ENCODE measurements at regions not wholly inside any gene's neighbourhood (a gene's known extent, or its start where the extent isn't known, plus 50 kb on each side); places are given as distances from the start of the nearest gene placed in this dataset.

DNA sequence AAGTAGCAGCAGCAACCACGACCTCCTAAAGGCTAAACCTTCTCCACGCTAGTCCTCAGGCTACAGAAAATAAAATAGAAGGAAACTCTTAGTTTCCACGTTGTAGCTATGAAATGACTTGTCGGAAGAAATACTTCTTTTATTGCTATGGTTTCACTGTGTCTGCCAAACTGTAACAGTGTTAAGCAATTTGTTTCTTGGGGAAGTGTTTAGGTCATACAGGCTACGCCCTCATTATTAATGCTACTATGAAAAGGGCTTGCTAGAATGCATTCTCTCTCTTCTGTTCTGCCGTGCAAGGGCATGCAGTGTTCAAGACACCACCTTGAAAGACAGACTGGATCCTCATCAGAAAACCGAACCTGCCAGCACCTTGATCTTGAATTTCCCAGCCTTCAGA is 462.7 kb downstream of the PLOD2 start:
- no peak for TF ChIP-seq YY1 (IDR thresholded peaks at IDR 0.05; ENCODE audit: insufficient read depth, insufficient read length)
- no peak for TF ChIP-seq ZNF274 (IDR thresholded peaks at IDR 0.05; ENCODE audit: low read depth, low read length)
- TF ChIP-seq SUZ12 (IDR thresholded peaks at IDR 0.05; ENCODE audit: extremely low read depth, insufficient read depth, insufficient read length), result no peak

All from NT2/D1 (cell line).